Gastrocnemius medialis (tissue), 4 donors: ENCODE measurements at regions not wholly inside any gene's neighbourhood (a gene's known extent, or its start where the extent isn't known, plus 50 kb on each side); places are given as distances from the start of the nearest gene placed in this dataset.

Experiments used
- CTCF ChIP-seq, 5 experiments: fragments of 450-650 bp in 3 of 5; fragments of 200-600 bp in 2 of 5; sonication (generic) in 2 of 5; IDR thresholded peaks in 4 of 5; conservative IDR thresholded peaks in 1 of 5; 1 replicate in 4 of 5; 2 replicates in 1 of 5; pipeline ENCODE4 v1.5.1; 2016 to 2019; ENCODE audit warnings: antibody characterized with exemption in 5 of 5, mild to moderate bottlenecking in 3 of 5, moderate library complexity in 3 of 5
- POLR2A ChIP-seq, 2 donors: fragments of 450-650 bp; IDR thresholded peaks; one replicate each; pipeline ENCODE4 v1.6.1; 2017; ENCODE audit warnings: antibody characterized with exemption in 2 of 2, mild to moderate bottlenecking in 2 of 2, moderate library complexity in 2 of 2

GRCh38 chr6:120779441-120779840 is 554.8 kb downstream of the TBC1D32 start:
- TF ChIP-seq CTCF (IDR thresholded peaks at IDR 0.05 in 4 of 5, conservative IDR thresholded peaks at IDR 0.05 in 1 of 5) = no peak
- no peak for TF ChIP-seq POLR2A (IDR thresholded peaks at IDR 0.05)
